ENCODE measurements at regions not wholly inside any gene's neighbourhood (a gene's known extent, or its start where the extent isn't known, plus 50 kb on each side); places are given as distances from the start of the nearest gene placed in this dataset.

- Histone ChIP-seq H3K9me3 (replicated peaks; ENCODE audit: control insufficient read depth, insufficient read depth, low read depth, low read length) (no peaks in the 10 kb centered on the region), H4K20me1 (replicated peaks; ENCODE audit: control insufficient read depth, insufficient read depth, low read length) (no peaks in the 10 kb centered on the region), H2AFZ (ENCODE audit: low read depth, low read length) (no peak overlapping the region), H3K27ac (ENCODE audit: extremely low read depth, low read depth, low read length) (no peak overlapping the region), H3K27me3 (ENCODE audit: control insufficient read depth in 2 of 2, insufficient read depth in 2 of 2, low read length in 2 of 2) (no peaks in the 10 kb centered on the region), H3K36me3 (ENCODE audit: control insufficient read depth, insufficient read depth, low read length) (no peaks in the 10 kb centered on the region), H3K4me1 (replicated peaks in 1 of 2; ENCODE audit: control insufficient read depth in 2 of 2, insufficient read depth in 2 of 2, low read length in 2 of 2) (no peaks in the 10 kb centered on the region), H3K9ac (ENCODE audit: insufficient read depth in 1 of 2, low read depth in 2 of 2, low read length in 2 of 2) (no peak overlapping the region), H3K4me3 (no peak overlapping the region), H3K4me2 (ENCODE audit: insufficient read depth, low read length) (no peak overlapping the region), H3K9me1 (ENCODE audit: control insufficient read depth, insufficient read depth, low read length) (no peaks in the 10 kb centered on the region), H3K79me2 (ENCODE audit: control insufficient read depth, insufficient read depth, low read length) (no peaks in the 10 kb centered on the region)
- no peak for DNase-seq (ENCODE audit: extremely low read depth in 1 of 4, low spot score in 3 of 4)
- ChIA-PET POLR2A (no interaction called here), CTCF (ENCODE audit: low intra/inter-chr PET ratio) (no interaction called here)
- no peak for FAIRE-seq
- WGBS (ENCODE audit: insufficient coverage, low coverage, missing lambda C conversion rate), result 0% methylated on average over 2 of the region's 2 CpGs
- ATAC-seq, result no peak
- no TSS peak for BruUV-seq (replicated peaks)
- intact Hi-C loops (cut with micrococcal nuclease), result no loop called here
- no peak for TF ChIP-seq ZFP36 (IDR thresholded peaks at IDR 0.05; ENCODE audit: low read depth, low read length, partially characterized antibody)
- no peak for TF ChIP-seq PKNOX1 (IDR thresholded peaks at IDR 0.05)
- TF ChIP-seq MAFK (IDR thresholded peaks at IDR 0.05; ENCODE audit: low read length), result no peak
- TF ChIP-seq POLR2A (conservative IDR thresholded peaks at IDR 0.05), result no peak
- in situ Hi-C loops (cut with MboI), result no loop called here
Measured at GRCh38 chr5:123790226-123790625, 278.2 kb downstream of the CSNK1G3 start.

GRCh38 chr5:123787635-123788034 is 275.7 kb downstream of the CSNK1G3 start:
- intact Hi-C loops (cut with micrococcal nuclease), result no loop called here
- DNase-seq (ENCODE audit: extremely low read depth in 1 of 4, low spot score in 3 of 4) (no peak), ATAC-seq (no peak), FAIRE-seq (no peak)
- in situ Hi-C loops (cut with MboI), result no loop called here
- Histone ChIP-seq H3K79me2 (ENCODE audit: control insufficient read depth, insufficient read depth, low read length) (no peaks in the 10 kb centered on the region), H2AFZ (ENCODE audit: low read depth, low read length) (no peak overlapping the region), H3K4me1 (replicated peaks in 1 of 2; ENCODE audit: control insufficient read depth in 2 of 2, insufficient read depth in 2 of 2, low read length in 2 of 2) (no peaks in the 10 kb centered on the region), H3K9me1 (ENCODE audit: control insufficient read depth, insufficient read depth, low read length) (no peaks in the 10 kb centered on the region), H3K4me3 (no peak overlapping the region), H3K27me3 (ENCODE audit: control insufficient read depth in 2 of 2, insufficient read depth in 2 of 2, low read length in 2 of 2) (no peaks in the 10 kb centered on the region), H3K9me3 (replicated peaks; ENCODE audit: control insufficient read depth, insufficient read depth, low read depth, low read length) (no peaks in the 10 kb centered on the region), H3K36me3 (ENCODE audit: control insufficient read depth, insufficient read depth, low read length) (no peaks in the 10 kb centered on the region), H3K4me2 (ENCODE audit: insufficient read depth, low read length) (no peak overlapping the region), H3K27ac (ENCODE audit: extremely low read depth, low read depth, low read length) (no peak overlapping the region), H3K9ac (ENCODE audit: insufficient read depth in 1 of 2, low read depth in 2 of 2, low read length in 2 of 2) (no peak overlapping the region), H4K20me1 (replicated peaks; ENCODE audit: control insufficient read depth, insufficient read depth, low read length) (no peaks in the 10 kb centered on the region)
- no TSS peak for BruUV-seq (replicated peaks)
- ChIA-PET POLR2A (interaction anchor here (0.8 kb wide), 1 partner anchor 10 kb away, joined by 3 read pairs; no protein-coding TSS in a partner anchor), CTCF (ENCODE audit: low intra/inter-chr PET ratio) (no interaction called here)
- no peak for TF ChIP-seq UBTF (IDR thresholded peaks at IDR 0.05; ENCODE audit: borderline replicate concordance in 1 of 2, low read depth in 2 of 2, low read length in 2 of 2)
- no peak for TF ChIP-seq SETDB1 (IDR thresholded peaks at IDR 0.05; ENCODE audit: low read length)
- TF ChIP-seq CBX5 (IDR thresholded peaks at IDR 0.05; ENCODE audit: borderline replicate concordance, low read depth), result no peak
- TF ChIP-seq NR4A1 (CRISPR knock-in tag; IDR thresholded peaks at IDR 0.05), result no peak
- no peak for TF ChIP-seq NR4A1 (tag; IDR thresholded peaks at IDR 0.05)
- TF ChIP-seq ELF1 (tag; IDR thresholded peaks at IDR 0.05), result no peak
- no peak for TF ChIP-seq XRCC5 (IDR thresholded peaks at IDR 0.05; ENCODE audit: low read depth, low read length)
- TF ChIP-seq USF1 (CRISPR knock-in tag; IDR thresholded peaks at IDR 0.05), result no peak
- TF ChIP-seq NBN (IDR thresholded peaks at IDR 0.05; ENCODE audit: low read depth), result no peak
- no peak for TF ChIP-seq FOXM1 (IDR thresholded peaks at IDR 0.05; ENCODE audit: low read depth)
- no peak for TF ChIP-seq FOXM1 (CRISPR knock-in tag; IDR thresholded peaks at IDR 0.05; ENCODE audit: low read depth)
- no peak for TF ChIP-seq TARDBP (IDR thresholded peaks at IDR 0.05)
- TF ChIP-seq CREM (IDR thresholded peaks at IDR 0.05; ENCODE audit: low read depth), result no peak

Data from K562 (cell line).